H54 (cell line): ENCODE measurements at regions not wholly inside any gene's neighbourhood (a gene's known extent, or its start where the extent isn't known, plus 50 kb on each side); places are given as distances from the start of the nearest gene placed in this dataset.

Experiments
- DNase-seq: peaks from one replicate; pipeline ENCODE4 v3.0.0; 2011; ENCODE audit warnings: low spot score, mixed read lengths; ENCODE audit not compliant: insufficient read length
- FAIRE-seq: peaks from 3 replicates; lab custom pipeline; 2011; peaks lifted over from hg19 to GRCh38; lab: Jason Lieb, UNC
- POLR2A ChIP-seq: IDR thresholded peaks from 2 replicates; pipeline ENCODE4 v1.6.1; 2011; ENCODE audit warnings: low read depth, mild to moderate bottlenecking, low read length

DNA sequence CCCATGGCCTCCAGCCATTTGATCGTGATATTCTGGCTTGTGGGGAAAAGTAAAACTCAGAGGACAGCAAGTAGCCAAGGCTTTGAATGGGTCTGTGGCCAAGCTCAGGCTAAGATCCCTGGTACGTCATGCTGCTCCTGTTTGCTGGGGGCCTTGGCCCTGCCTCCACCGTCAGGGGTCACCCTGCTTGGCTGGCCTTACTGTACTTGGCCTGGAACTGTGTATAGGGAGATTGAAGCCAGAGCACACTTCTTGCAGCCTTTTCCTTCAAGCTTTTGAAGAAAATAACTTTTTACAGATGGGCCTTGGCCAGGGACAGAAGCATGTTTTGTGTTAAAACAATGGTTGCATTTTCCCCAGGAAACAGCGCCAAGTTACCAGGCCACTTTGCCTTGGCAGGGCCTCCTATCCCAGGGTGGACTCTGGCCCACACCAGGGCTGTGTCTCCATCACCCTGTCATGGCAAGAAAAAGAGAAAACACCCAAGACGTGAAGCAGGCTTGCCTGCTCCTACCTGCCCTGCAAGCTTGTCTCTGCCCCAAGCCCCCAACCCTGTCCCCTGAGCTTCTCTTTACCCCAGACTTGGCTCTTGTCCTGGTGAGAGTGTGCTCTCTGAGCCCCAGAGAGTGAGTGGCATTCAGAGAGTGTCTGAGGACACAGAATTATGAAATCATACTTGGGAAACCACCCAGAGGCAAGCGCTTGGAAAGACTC lies 286.9 kb downstream of the GADD45G start:
- DNase-seq (no peak), FAIRE-seq (no peak)
- TF ChIP-seq POLR2A = no peak

DNA sequence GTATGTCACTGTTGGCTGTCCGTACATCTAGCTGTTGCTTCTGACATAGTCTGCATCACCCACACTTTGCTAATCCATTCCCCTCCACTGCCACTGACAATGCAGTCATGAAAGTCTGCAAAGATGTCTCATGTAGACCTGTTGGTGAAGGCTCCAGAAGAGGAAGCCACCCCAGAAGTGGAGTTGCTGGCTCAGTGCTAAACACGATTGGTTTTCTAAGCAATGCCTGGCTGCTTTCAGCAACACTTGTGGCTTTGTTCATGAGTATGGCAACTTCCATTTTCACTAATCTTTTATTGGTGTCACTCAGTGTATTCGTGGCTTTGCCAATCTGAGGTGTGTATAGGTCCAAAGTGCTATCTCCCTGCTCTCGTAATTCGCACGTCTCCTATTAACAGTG lies 288.1 kb downstream of the GADD45G start:
- TF ChIP-seq POLR2A = no peak
- no peak for DNase-seq
- no peak for FAIRE-seq

GRCh38 chr9:89893886-89894285 lies 289.1 kb downstream of the GADD45G start:
- no peak for TF ChIP-seq POLR2A
- no peak for FAIRE-seq
- no peak for DNase-seq

- TF ChIP-seq POLR2A = no peak
- DNase-seq (no peak), FAIRE-seq (no peak)
Observed at GRCh38 chr9:89896806-89897340, 292.1 kb downstream of the GADD45G start.

DNA sequence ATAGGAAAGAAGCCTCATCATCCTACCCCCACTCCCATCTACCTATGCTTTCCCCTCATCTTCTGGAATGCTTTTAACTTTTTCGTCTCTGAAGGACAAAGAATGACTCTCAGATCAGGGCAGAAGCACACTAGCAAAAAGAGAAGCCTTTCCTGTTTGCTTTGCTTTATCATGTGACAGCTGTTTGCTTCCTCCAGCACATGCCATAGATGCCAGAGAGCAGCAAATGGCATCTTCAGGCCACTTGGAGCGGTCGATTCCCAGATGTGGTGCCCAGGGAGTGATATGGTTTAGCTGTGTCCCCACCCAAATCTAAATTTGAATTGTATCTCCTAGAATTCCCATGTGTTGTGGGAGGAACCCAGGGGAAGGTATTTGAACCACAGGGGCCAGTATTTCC lies 294.8 kb downstream of the GADD45G start:
- no peak for TF ChIP-seq POLR2A
- DNase-seq = no peak
- no peak for FAIRE-seq

DNA sequence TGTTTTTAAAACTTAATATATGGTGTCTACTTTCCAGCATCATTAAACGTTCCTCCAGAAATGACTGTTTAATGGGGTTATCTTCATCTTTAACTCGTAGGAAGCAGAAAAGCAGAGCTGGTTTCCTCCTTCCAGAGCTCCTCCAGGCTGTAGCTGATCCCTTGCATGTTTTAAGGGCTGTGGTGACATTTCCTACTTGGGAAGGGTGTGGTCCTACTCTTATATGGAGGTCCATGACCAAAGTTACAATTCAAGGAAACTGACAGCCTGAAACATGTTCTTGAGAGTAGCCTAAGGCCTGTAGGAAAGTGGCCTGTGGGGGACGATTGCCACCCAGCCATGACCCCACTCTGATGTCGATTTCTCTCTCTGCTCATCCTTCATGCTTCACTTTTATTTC lies 297.1 kb downstream of the GADD45G start:
- no peak for TF ChIP-seq POLR2A
- FAIRE-seq (no peak), DNase-seq (no peak)

DNA sequence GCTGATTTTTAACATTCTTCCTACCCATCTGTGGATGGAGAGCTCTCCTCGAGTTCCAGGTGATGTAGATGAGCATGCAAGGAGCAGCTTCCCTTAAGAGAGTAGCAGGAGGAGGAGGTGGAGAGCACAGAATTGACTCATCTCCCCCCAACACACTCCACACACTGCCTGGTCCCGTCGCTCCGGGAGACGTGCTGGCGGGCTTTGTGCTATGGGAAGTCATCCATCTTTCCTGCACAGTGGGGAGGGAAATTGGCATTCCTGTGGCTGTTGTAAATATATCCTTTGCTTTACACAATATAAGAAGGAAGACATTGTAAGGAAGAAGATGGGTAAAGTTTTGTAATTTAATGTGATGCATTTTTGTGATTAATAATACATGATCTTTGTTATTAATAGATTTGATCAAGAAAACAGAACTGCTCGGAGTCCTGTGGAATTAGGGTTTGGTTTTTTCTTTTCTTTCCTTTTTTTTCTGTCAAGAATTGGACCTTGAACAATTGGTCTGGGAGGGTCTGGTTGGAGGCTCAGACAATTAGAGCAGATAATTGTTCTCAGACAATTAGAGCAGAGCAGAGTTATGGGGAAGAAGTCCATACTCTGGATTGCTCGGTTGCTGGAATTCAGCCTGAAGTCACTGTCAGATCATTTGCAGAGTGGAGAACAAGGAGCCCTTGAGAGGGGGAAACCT lies 297.8 kb downstream of the GADD45G start:
- peak; percentile 60 for DNase-seq
- FAIRE-seq = no peak

GRCh38 chr9:89903141-89903475 lies 298.3 kb downstream of the GADD45G start:
- no peak for FAIRE-seq
- no peak for DNase-seq
- TF ChIP-seq POLR2A = no peak

More for the DNA sequence above, 297.8 kb downstream of the GADD45G start:
- TF ChIP-seq POLR2A = no peak

- no peak for TF ChIP-seq POLR2A
- DNase-seq = no peak
- FAIRE-seq = no peak
Observed at GRCh38 chr9:89905606-89906338, 301.0 kb downstream of the GADD45G start.

DNA sequence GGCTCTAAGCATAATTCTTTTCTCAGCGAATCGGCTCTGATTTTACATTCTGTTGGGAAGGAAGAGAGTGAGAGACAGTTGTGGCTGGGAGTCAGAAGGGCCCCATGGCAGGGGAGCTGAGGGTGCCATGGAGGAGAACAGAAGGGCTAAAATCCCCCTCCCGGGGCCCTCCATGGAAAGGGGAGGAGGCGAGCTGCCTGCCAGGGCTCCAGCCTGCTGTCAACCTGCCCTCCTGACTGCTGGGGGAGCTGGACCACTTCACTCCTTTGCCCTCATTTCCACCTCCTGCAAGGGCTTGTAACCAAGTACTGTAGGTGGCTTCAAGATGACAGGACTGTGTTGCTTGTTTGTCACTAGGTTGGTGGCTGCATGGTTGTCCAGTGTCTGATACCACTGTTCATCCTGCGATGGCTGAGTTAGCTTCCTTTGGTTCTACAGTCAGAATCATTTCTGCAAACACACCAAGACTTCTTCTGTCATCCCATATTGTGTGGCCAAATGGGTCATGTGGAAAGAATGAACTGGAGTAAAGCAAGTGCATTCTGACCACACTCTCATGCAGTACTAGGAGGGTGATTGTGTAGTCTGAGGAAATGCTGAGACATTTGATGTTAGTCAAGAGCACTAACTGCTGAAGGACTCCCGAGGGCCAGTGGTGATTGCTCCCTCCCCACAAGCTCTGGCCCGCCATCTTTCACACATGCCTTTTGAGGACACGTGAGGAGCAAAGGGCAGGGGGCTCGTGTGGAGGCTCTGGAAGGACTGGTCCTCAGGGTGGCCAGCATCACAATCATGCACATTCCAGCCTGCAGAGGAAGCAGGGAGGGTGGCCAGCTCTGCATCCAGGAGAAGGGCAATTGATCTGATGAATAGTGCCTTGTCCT lies 307.2 kb downstream of the GADD45G start:
- no peak for FAIRE-seq
- DNase-seq = no peak
- no peak for TF ChIP-seq POLR2A

- DNase-seq = no peak
- no peak for FAIRE-seq
- TF ChIP-seq POLR2A = no peak
Observed at GRCh38 chr9:89912605-89912953, 307.8 kb downstream of the GADD45G start.

- FAIRE-seq (no peak), DNase-seq (no peak)
- TF ChIP-seq POLR2A = no peak
Observed at GRCh38 chr9:89915187-89915586, 310.4 kb downstream of the GADD45G start.

DNA sequence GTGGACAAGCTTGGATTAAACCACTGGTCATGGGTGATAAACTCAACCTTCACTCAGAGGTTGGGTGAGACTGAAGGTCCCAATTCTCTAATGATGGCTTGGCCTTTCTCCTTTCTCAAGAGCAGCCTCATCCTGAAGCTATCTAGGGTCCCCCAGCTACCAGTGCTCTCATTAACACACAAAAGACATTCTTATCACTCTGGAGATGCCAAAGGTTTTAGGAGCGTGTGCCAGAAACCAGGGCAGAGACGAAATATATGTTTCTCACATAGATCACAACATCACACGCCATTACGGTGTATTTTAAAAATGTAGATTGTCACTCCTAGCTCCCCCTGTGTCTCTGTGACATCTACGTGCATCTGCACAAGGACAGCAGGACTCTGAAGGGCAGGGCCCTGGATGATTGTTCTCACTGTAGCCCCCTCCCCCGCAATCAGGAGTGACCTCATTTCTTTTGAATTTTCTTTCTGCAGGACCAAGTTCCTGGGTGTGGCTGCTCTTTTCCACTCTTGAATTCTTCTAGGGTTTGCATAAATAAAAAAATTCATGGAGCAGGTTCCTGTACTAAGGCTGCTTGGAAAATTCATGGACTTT lies 311.3 kb downstream of the GADD45G start:
- FAIRE-seq (no peak), DNase-seq (no peak)
- no peak for TF ChIP-seq POLR2A

GRCh38 chr9:89917861-89918260 lies 313.0 kb downstream of the GADD45G start:
- no peak for TF ChIP-seq POLR2A
- FAIRE-seq (no peak), DNase-seq (no peak)
